AG09309 (cell line): ENCODE measurements at regions not wholly inside any gene's neighbourhood (a gene's known extent, or its start where the extent isn't known, plus 50 kb on each side); places are given as distances from the start of the nearest gene placed in this dataset.
"Not testable (repeated sequence)": the region's sequence is repeated elsewhere in the genome, so short reads cannot be mapped to it uniquely, and the experiment has no call there.

ENCODE experiments used
- DNase-seq: peaks from one replicate; pipeline ENCODE4 v3.0.0-alpha.2; 2010; ENCODE audit warnings: low read depth
- H3K4me3 ChIP-seq: 2 replicates; pipeline ENCODE4 v1.5.1; 2011; ENCODE audit warnings: mild to moderate bottlenecking, low read depth, low read length, moderate library complexity; ENCODE audit not compliant: control insufficient read depth
- TF ChIP-seq, protein P1 (sequence below): IDR thresholded peaks from 2 replicates; pipeline ENCODE4 v1.5.1; 2011; ENCODE audit warnings: mild to moderate bottlenecking, low read depth, low read length, inconsistent platforms; ENCODE audit not compliant: insufficient read depth, control insufficient read depth; ENCODE audit errors: missing control alignments

DNA sequence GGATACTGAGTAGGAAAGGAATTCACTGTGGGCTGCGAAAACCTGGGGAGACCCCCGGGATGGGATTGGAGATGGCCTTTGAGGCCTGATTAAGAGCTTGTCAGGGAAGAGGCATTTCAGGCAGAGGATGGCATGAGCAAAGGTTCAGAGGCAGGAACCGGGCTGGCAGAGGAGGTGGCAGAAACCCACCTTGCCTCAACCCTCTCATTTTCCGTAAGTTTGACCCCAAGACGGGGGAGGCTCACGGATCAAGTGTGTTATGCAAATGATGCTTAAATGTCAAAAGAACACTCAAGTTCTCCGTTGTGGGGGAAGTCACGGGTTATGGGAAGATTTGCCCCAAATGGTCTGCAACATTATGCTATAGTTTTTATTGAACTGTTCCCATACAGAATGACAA, 88.3 kb downstream of the MYCN start:
- TF ChIP-seq, protein P1, sequence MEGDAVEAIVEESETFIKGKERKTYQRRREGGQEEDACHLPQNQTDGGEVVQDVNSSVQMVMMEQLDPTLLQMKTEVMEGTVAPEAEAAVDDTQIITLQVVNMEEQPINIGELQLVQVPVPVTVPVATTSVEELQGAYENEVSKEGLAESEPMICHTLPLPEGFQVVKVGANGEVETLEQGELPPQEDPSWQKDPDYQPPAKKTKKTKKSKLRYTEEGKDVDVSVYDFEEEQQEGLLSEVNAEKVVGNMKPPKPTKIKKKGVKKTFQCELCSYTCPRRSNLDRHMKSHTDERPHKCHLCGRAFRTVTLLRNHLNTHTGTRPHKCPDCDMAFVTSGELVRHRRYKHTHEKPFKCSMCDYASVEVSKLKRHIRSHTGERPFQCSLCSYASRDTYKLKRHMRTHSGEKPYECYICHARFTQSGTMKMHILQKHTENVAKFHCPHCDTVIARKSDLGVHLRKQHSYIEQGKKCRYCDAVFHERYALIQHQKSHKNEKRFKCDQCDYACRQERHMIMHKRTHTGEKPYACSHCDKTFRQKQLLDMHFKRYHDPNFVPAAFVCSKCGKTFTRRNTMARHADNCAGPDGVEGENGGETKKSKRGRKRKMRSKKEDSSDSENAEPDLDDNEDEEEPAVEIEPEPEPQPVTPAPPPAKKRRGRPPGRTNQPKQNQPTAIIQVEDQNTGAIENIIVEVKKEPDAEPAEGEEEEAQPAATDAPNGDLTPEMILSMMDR: no peak
- H3K4me3 ChIP-seq: no peak overlapping the region
- no peak for DNase-seq

DNA sequence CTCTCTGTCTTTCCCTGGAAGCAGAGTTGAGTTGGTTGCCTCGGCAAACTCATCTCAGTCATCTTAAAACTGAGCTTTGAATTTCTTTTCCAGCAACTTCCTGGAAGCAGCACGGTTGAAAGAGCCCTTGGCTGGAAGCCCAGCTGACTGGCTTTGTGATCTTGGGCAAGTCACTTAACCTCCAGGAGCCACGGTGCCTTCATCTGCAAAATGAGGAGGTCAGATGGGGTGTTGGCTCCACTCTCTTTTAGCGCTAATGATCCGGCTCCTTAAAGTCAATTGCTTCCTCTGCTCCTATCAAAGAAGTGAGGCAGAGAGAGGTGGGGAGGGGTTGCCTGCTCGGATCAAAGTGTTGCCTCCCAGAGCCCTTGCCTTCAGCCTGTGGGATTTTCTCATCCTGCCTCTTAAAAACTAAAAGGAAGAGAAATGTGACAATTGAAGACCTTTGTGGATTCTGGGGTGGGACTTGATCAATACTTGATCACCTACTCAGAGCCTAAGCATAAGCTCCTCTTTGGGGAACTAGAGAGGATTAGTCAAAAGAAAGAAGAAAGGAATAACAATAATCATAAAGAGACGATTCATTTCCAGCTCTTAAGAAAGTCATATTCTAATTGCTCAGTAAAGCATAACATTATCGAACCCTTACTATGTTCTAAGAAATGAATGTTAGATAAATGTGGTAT, 86.6 kb downstream of the MYCN start:
- TF ChIP-seq, protein P1: no peak
- H3K4me3 ChIP-seq: no peak overlapping the region
- no peak for DNase-seq

DNA sequence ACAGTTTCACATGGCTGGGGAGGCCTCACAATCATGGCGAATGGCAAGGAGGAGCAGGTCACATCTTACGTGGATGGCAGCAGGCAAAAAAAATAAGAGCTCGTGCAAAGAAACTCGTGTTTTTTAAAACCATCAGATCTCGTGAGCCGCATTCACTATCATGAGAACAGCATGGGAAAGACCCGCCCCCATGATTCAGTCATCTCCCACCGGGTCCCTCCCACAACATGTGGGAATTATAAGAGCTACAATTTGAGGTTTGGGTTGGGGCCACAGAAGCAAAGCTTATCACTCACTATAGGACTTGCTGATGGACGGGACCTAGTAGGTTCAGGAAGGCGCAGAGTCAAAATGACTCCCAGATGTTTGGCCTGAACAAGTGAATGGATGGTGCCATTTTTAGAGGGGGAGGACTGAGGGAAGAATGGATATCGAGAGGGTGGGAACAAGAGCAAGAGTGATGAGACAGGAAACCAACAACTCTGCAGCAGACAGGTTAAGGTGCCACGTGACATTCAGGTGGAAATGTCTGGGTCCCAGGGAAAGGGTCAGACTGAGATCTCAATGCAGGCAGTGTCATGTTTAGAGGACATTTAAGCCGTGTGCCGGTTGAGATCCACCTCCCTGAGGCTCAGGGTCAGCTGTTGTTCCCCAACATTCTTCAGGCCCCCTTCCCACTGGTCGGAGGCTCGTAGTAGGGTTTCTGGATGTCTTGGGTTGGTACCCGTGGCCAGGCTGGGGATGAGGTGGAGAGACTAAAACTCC, 85.7 kb downstream of the MYCN start:
- DNase-seq: no peak
- TF ChIP-seq, protein P1: no peak

DNA sequence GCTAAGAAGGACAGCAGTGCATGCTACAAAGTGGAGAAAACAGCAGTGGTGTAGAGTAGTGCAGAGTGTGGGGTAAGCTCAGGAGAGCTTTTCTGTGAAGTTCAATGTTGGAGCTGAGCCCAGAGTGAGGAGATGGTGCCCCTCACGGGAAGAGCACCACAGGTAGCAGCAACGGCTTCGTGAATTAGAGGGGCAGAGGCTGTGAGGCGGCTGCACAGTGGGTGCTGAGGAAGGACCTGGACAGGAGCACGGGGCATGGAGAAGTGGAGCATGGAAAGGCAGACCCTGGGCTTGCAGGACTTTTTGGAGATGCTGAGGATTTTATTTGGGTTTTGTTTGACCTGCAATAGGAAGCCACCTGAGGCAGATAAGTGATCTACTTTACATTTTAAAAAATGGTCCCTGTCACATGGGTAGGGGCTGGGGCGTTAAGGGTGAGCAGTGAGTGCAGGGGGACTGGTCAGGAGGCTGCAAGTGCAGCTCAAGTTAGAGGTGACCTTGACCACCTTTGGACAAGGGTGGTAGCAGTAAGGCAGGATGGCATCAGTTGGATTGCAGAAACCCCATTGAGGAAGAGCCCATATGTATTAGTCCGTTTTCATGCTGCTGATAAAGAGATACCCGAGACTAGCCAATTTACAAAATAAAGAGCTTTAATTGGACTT, 85.0 kb downstream of the MYCN start:
- H3K4me3 ChIP-seq: no peak overlapping the region
- DNase-seq: no peak
- TF ChIP-seq, protein P1: no peak

More for the DNA sequence above, 85.7 kb downstream of the MYCN start:
- no peak overlapping the region for H3K4me3 ChIP-seq

DNA sequence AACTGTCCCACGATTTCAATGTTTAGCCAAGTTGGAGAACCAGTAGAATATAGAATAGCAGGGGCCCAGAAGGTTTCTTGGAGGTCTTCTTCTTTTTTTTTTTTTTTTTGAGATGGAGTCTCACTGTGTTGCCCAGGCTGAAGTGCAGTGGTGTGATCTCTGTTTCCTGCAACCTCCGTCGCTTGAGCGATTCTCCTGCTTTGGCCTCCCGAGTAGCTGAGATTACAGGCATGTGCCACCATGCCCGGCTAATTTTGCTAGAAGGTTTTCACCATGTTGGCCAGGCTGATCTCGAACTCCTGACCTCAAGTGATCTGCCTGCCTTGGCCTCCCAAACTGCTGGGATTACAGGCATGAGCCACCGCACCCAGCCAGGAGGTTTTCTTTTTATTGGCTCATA, 84.3 kb downstream of the MYCN start:
- not testable (repeated sequence) for DNase-seq, H3K4me3 ChIP-seq

DNA sequence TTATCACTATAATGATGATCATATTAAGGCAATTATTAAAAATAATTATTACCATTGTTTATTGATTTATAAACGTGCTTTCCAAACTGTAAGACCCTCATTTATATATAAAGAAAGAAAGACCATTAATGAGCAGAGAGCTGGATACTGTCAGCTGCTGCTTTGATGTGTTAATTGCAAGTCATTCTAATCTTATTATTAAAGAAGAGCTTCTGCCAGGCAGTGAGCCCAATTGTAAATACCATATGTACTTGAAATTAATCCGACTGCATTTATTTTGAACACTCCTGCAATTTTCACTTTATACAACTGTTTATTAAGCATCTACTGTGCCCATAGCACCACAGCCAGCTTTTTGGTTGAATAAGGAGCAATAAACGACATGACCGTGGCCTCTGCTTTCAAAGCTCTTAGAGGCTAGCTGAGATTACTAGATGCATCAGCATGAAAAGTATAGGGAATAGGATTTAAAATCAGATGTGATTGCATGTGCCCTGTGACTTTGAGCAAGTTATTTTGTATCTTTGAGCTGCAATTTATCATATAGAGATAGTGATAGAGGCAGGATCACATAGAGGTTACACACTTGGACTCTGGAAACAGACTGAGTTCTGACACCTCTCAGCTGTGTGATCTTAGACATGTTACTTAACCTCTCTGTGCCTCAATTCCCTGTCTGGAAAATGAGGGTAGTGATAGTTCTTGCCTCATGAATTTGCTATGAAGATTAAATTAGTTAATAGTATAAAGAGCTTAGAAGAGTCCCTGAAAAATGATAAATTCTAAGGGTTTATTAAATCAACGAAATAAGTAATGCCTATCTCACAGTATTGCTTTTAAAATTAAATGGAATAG, 83.4 kb downstream of the MYCN start:
- TF ChIP-seq, protein P1: no peak
- no peak for DNase-seq
- H3K4me3 ChIP-seq: no peak overlapping the region
